ENCODE measurements at regions not wholly inside any gene's neighbourhood (a gene's known extent, or its start where the extent isn't known, plus 50 kb on each side); places are given as distances from the start of the nearest gene placed in this dataset.
"Not testable (repeated sequence)": the region's sequence is repeated elsewhere in the genome, so short reads cannot be mapped to it uniquely, and the experiment has no call there.

- Histone ChIP-seq H3K36me3 (no peaks in the 10 kb centered on the region), H3K27me3 (peaks cover 5% of the 10 kb centered on the region), H3K27ac (no peak overlapping the region), H3K4me1 (no peaks in the 10 kb centered on the region), H3K4me3 (no peak overlapping the region), H3K9me3 (no peaks in the 10 kb centered on the region)
- TF ChIP-seq CTCF (IDR thresholded peaks at IDR 0.05): no peak
- no peak for ATAC-seq
- intact Hi-C loops (cut with DNase I): no loop called here
- DNase-seq: no peak
These were observed 66.4 kb upstream of the EDAR start for GRCh38 chr2:109055435-109055834.

- peaks cover 5% of the 10 kb centered on the region for H3K27me3 ChIP-seq
- H3K9me3 ChIP-seq: no peaks in the 10 kb centered on the region
- ATAC-seq: no peak
- DNase-seq: no peak
- TF ChIP-seq CTCF (IDR thresholded peaks at IDR 0.05): no peak
- H3K27ac ChIP-seq: no peak overlapping the region
- no peaks in the 10 kb centered on the region for H3K36me3 ChIP-seq
- intact Hi-C loops (cut with DNase I): no loop called here
- no peaks in the 10 kb centered on the region for H3K4me1 ChIP-seq
- H3K4me3 ChIP-seq: no peak overlapping the region
These were observed 65.8 kb upstream of the EDAR start for GRCh38 chr2:109054865-109055264.

GRCh38 chr2:109053716-109054115, 64.7 kb upstream of the EDAR start:
- Histone ChIP-seq H3K4me3 (no peak overlapping the region), H3K36me3 (no peaks in the 10 kb centered on the region), H3K4me1 (no peaks in the 10 kb centered on the region), H3K27ac (no peak overlapping the region), H3K9me3 (no peaks in the 10 kb centered on the region), H3K27me3 (peaks cover 5% of the 10 kb centered on the region)
- ATAC-seq (no peak), DNase-seq (no peak)
- intact Hi-C loops (cut with DNase I): no loop called here
- TF ChIP-seq CTCF (IDR thresholded peaks at IDR 0.05): no peak

- DNase-seq: no peak
- Histone ChIP-seq H3K27me3 (peaks cover 3% of the 10 kb centered on the region), H3K9me3 (no peaks in the 10 kb centered on the region), H3K4me1 (no peaks in the 10 kb centered on the region), H3K27ac (no peak overlapping the region), H3K36me3 (no peaks in the 10 kb centered on the region), H3K4me3 (no peak overlapping the region)
- ATAC-seq: no peak
- TF ChIP-seq CTCF (IDR thresholded peaks at IDR 0.05): no peak
- intact Hi-C loops (cut with DNase I): no loop called here
These were observed 63.9 kb upstream of the EDAR start for GRCh38 chr2:109052922-109053321.

- Histone ChIP-seq H3K9me3 (no peaks in the 10 kb centered on the region), H3K27ac (no peak overlapping the region), H3K4me3 (no peak overlapping the region), H3K36me3 (no peaks in the 10 kb centered on the region), H3K4me1 (no peaks in the 10 kb centered on the region), H3K27me3 (no peaks in the 10 kb centered on the region)
- no peak for TF ChIP-seq CTCF (IDR thresholded peaks at IDR 0.05)
- no peak for ATAC-seq
- no peak for DNase-seq
- intact Hi-C loops (cut with DNase I): no loop called here
These were observed 60.0 kb upstream of the EDAR start for GRCh38 chr2:109049022-109049421.

GRCh38 chr2:109048163-109048562, 59.1 kb upstream of the EDAR start:
- H3K9me3 ChIP-seq: no peaks in the 10 kb centered on the region
- DNase-seq (no peak), ATAC-seq (no peak)
- no peaks in the 10 kb centered on the region for H3K36me3 ChIP-seq
- H3K4me1 ChIP-seq: no peaks in the 10 kb centered on the region
- no peak for TF ChIP-seq CTCF (IDR thresholded peaks at IDR 0.05)
- H3K27ac ChIP-seq: no peak overlapping the region
- no peaks in the 10 kb centered on the region for H3K27me3 ChIP-seq
- no peak overlapping the region for H3K4me3 ChIP-seq
- intact Hi-C loops (cut with DNase I): no loop called here

GRCh38 chr2:109047569-109047968, 58.5 kb upstream of the EDAR start:
- H3K4me1 ChIP-seq; H3K9me3 ChIP-seq; intact Hi-C loops (cut with DNase I); H3K27ac ChIP-seq; H3K27me3 ChIP-seq; ATAC-seq; H3K36me3 ChIP-seq; DNase-seq; H3K4me3 ChIP-seq: not testable (repeated sequence)

Measured in upper lobe of right lung (tissue), 1 donor.